ENCODE measurements at regions not wholly inside any gene's neighbourhood (a gene's known extent, or its start where the extent isn't known, plus 50 kb on each side); places are given as distances from the start of the nearest gene placed in this dataset.

GRCh38 chr4:43758836-43759235 is 689.8 kb downstream of the KCTD8 start:
- TF ChIP-seq CTCF (IDR thresholded peaks at IDR 0.05) (no peak), POLR2AphosphoS5 (IDR thresholded peaks at IDR 0.05) (no peak)

Measured in sigmoid colon (tissue), 4 donors.